ENCODE measurements at regions not wholly inside any gene's neighbourhood (a gene's known extent, or its start where the extent isn't known, plus 50 kb on each side); places are given as distances from the start of the nearest gene placed in this dataset.
"Not testable (repeated sequence)": the region's sequence is repeated elsewhere in the genome, so short reads cannot be mapped to it uniquely, and the experiment has no call there.

DNA sequence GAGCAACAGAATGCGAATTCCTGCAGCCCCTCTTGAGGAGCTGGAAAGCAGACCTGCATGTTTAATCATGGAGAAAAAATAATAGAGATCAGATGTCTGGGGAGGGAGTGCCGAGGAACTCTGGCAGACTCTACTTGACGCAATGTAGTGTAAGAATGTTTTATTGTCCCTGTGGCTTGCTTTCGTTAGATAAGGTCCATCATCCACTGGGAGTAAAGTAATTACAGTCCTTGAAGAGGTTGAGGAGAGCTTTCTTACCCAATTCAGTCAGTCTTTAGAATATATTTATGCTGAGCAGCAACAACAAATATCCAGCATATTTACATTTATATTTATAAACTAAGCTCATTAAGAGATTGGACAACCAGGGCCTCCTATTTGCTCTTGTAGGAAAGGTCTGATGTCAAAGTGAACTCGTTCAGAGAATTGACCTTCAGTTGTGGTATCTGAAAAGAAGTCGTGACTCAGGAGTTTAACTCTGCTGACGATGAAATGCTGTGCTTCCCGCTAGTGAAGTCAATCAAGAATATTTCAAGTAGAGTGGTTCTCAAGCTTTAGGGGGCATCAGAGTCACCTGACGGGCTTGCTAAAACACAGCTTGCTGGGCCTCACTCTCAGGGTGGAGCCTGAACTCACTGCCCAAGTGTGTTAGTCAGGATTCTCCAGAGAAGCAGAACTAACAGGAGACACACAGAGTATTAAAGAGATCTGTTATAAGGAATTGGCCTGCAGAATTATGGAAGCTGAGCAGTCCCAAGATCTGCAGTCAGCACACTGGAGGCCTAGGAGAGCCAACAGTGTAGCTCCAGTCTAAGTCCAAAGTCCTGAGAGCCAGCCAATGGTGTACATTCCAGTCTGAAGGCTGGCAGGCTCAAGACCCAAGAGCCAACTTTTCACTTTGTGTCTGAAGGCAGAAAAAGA is 139.3 kb upstream of the LMNTD1 start:
- Histone ChIP-seq H3K27me3 (ENCODE audit: control insufficient read depth, insufficient read depth, low read length) (no peaks in the 10 kb centered on the region), H3K36me3 (replicated peaks; ENCODE audit: control insufficient read depth, insufficient read depth, low read length) (no peaks in the 10 kb centered on the region), H3K4me3 (ENCODE audit: insufficient read depth, low read depth, low read length) (no peak overlapping the region)
- peak; percentile 17 for DNase-seq

DNA sequence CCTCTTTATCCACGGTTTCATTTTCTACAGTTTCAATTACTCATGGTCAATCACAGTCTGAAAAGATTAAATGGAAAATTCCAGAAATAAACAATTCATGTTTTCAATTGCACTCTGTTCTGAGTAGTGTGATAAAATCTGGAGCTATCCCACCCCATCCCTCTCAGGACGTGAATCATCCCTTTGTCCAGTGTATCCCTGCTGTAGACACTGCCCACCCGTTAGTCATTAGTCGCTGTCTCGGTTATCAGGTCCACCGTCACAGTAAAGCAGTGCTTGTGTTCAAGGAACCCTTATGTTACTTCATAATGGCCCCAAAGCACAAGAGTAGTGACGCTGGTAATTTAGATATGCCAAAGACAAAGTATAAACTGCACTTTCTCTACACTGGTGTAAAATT is 141.0 kb upstream of the LMNTD1 start:
- DNase-seq, result no peak
- Histone ChIP-seq H3K36me3 (replicated peaks; ENCODE audit: control insufficient read depth, insufficient read depth, low read length) (no peaks in the 10 kb centered on the region), H3K4me3 (ENCODE audit: insufficient read depth, low read depth, low read length) (no peak overlapping the region), H3K27me3 (ENCODE audit: control insufficient read depth, insufficient read depth, low read length) (no peaks in the 10 kb centered on the region)

DNA sequence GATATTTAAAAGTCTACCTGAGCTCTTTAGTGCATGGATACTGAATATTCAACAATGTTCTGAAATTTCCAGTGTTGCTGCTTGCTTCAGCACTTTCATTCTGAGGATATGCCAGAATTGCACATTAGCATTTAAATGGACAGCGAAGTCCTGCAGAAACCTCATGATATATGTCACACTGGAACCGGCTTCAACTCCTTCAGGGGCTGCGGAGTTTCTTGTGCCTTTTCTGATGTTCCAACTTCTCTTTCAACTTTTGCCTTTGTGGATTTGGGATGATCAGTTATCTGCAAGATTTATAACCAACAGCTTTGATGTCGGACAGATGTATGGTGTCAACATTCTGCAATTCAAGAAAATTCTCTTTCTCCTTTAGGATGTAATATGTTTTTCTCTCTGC is 142.5 kb upstream of the LMNTD1 start:
- DNase-seq, result no peak
- Histone ChIP-seq H3K4me3 (ENCODE audit: insufficient read depth, low read depth, low read length) (no peak overlapping the region), H3K27me3 (ENCODE audit: control insufficient read depth, insufficient read depth, low read length) (no peaks in the 10 kb centered on the region), H3K36me3 (replicated peaks; ENCODE audit: control insufficient read depth, insufficient read depth, low read length) (no peaks in the 10 kb centered on the region)

DNA sequence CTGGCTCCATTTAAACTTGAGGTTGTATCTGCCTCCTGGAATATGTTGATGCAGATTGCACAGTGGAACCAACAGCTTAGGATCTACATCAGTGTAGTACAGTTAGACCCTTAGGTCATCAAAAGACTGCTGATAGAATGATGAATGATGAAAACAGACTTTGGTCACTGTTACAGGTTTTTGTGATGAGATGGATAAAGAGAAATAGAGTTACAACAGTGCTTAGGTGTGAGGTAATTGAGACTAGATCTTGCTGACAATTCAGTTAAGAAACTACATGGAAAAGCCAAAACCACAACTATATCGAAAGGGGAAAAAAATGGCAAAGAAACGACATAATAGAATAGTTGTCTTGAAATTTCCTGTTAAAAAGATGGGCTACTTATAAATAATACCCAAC is 145.7 kb upstream of the LMNTD1 start:
- Histone ChIP-seq H3K4me3 (ENCODE audit: insufficient read depth, low read depth, low read length) (no peak overlapping the region), H3K27me3 (ENCODE audit: control insufficient read depth, insufficient read depth, low read length) (no peaks in the 10 kb centered on the region), H3K36me3 (replicated peaks; ENCODE audit: control insufficient read depth, insufficient read depth, low read length) (no peaks in the 10 kb centered on the region)
- DNase-seq, result no peak

DNA sequence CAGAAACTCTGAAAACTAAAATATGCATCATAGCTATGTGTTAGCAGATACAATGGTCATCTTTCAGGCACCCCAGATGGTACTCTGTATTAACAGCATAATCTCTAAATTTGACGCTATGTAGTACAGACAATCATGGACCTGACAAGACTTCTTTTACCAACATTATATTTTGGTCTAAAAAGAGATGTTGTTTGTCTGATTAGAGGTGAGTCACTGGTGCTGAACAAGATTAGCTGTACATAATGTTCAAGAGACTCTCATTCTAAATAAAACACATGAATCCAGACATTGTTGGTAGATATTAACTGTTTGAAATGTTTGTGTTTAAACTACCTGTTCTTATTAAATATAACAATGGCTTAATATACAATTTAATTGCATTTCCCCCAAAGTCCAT is 146.4 kb upstream of the LMNTD1 start:
- H3K36me3 ChIP-seq (replicated peaks; ENCODE audit: control insufficient read depth, insufficient read depth, low read length), result no peaks in the 10 kb centered on the region
- no peaks in the 10 kb centered on the region for H3K27me3 ChIP-seq (ENCODE audit: control insufficient read depth, insufficient read depth, low read length)
- DNase-seq, result no peak
- no peak overlapping the region for H3K4me3 ChIP-seq (ENCODE audit: insufficient read depth, low read depth, low read length)

DNA sequence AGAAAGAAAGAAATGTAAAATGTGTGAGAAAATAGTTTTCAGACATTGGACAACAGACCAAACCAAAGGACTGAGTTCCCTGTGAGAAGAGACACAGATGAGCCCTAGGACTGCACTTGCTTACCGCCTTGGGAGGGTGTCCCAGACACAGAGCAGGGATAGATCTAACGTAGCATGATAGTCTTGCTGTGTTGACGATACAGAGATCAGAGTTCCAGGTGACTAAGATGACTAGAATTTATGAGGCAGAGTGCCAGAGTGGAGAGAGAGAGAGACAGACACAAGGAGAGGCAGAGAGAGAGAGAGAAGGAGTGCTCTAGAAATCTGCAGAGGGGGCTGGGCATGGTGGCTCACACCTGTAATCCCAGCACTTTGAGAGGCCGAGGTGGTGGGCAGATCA is 148.2 kb upstream of the LMNTD1 start:
- no peak for DNase-seq
- no peak overlapping the region for H3K4me3 ChIP-seq (ENCODE audit: insufficient read depth, low read depth, low read length)
- no peaks in the 10 kb centered on the region for H3K27me3 ChIP-seq (ENCODE audit: control insufficient read depth, insufficient read depth, low read length)
- H3K36me3 ChIP-seq (replicated peaks; ENCODE audit: control insufficient read depth, insufficient read depth, low read length), result no peaks in the 10 kb centered on the region

DNA sequence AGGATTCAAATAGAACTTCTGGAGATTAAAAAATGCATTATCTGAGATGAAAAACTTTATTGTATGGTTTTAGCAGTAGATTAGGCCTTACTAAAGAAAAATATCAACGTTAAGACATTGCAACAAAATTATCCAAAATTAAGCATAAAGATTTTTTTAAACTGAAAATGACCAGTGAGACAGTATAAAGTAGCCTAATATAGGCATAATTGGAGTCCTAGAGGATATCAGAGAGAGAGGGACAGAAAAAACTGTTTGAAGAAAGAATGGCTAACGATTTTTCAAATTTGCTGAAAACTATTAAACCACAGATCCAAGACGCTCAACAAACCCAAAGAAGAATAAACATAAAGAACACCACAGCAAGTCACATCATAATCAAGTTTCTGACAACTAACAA is 149.5 kb upstream of the LMNTD1 start:
- H3K27me3 ChIP-seq (ENCODE audit: control insufficient read depth, insufficient read depth, low read length), result no peaks in the 10 kb centered on the region
- H3K36me3 ChIP-seq (replicated peaks; ENCODE audit: control insufficient read depth, insufficient read depth, low read length), result no peaks in the 10 kb centered on the region
- no peak overlapping the region for H3K4me3 ChIP-seq (ENCODE audit: insufficient read depth, low read depth, low read length)
- no peak for DNase-seq

DNA sequence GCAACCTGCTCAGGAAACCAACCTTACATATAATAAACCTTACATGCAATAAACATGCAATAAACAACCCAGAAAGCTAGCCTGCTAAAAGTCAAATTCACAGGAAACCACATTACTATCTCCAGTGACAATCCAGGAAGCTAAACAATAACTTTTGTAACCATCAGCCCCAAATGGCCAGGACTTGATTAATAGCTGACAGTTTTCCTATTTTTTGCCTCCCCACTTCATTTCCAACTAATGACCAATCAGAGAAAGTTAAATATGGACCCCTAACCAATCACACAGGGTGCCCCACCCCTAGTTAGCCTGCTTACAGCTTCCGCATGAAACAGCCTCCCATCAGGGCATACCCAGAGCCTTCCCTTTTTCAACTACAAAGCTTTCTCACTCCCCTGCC is 152.2 kb upstream of the LMNTD1 start:
- Histone ChIP-seq H3K4me3 (ENCODE audit: insufficient read depth, low read depth, low read length) (no peak overlapping the region), H3K27me3 (ENCODE audit: control insufficient read depth, insufficient read depth, low read length) (no peaks in the 10 kb centered on the region), H3K36me3 (replicated peaks; ENCODE audit: control insufficient read depth, insufficient read depth, low read length) (no peaks in the 10 kb centered on the region)
- no peak for DNase-seq

DNA sequence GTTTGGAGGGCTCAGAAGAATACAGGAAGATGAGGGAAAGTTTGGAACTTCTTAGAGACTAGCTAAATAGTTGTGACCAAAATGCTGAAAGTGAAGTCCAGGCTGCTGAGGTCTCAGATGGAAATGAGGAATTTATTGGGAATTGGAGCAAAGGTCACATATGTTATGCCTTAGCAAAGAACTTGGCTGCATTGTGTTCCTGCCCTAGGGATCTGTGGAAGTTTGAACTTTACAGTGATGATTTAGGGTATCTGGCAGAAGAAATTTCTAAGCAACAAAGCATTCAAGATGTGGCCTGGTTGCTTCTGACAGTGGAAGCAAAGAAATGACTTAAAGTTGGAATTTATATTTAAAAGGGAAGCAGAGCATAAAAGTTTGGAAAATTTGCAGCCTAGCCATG is 153.6 kb upstream of the LMNTD1 start:
- H3K36me3 ChIP-seq (replicated peaks; ENCODE audit: control insufficient read depth, insufficient read depth, low read length); H3K4me3 ChIP-seq (ENCODE audit: insufficient read depth, low read depth, low read length); H3K27me3 ChIP-seq (ENCODE audit: control insufficient read depth, insufficient read depth, low read length); DNase-seq: not testable (repeated sequence)

DNA sequence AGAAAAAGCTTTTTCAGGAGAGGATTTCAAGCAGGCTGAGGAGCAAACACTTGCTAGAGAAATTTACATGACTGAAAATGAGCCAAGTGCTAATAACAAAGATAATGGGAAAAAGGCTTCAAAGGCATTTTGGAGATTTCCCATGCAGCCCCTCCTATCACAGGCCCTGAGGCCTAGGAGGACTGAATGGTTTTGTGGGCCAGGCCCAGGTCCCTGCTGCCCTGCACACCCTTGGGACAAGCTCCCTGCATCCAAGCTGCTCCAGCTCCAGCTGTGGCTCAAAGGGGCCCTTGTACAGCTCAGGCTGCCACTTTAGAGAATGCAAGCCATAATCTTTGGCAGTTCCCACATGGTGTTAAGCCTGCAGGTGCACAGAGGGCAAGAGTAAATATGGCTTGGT is 154.0 kb upstream of the LMNTD1 start:
- no peak overlapping the region for H3K4me3 ChIP-seq (ENCODE audit: insufficient read depth, low read depth, low read length)
- no peaks in the 10 kb centered on the region for H3K27me3 ChIP-seq (ENCODE audit: control insufficient read depth, insufficient read depth, low read length)
- DNase-seq, result no peak

DNA sequence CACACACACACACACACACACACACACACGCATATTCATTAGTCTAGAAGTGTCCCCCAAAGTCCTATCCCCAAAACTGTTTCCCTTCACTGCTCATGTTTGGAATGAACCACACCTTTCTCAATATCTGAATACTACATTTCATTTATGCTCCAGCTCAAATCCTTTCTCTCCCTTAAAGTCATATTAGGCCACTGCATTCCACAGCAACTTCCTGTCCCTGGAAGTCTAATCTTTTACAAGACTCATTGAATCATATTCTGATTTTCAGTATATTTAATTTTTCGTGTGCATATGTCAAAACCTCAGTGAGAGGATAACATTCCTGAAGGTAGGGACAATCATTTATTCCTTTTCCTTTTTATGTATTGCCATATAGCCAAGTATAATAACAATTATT is 155.6 kb upstream of the LMNTD1 start:
- Histone ChIP-seq H3K36me3 (replicated peaks; ENCODE audit: control insufficient read depth, insufficient read depth, low read length) (no peaks in the 10 kb centered on the region), H3K27me3 (ENCODE audit: control insufficient read depth, insufficient read depth, low read length) (no peaks in the 10 kb centered on the region), H3K4me3 (ENCODE audit: insufficient read depth, low read depth, low read length) (no peak overlapping the region)
- DNase-seq, result no peak

More for the DNA sequence above, 154.0 kb upstream of the LMNTD1 start:
- no peaks in the 10 kb centered on the region for H3K36me3 ChIP-seq (replicated peaks; ENCODE audit: control insufficient read depth, insufficient read depth, low read length)

DNA sequence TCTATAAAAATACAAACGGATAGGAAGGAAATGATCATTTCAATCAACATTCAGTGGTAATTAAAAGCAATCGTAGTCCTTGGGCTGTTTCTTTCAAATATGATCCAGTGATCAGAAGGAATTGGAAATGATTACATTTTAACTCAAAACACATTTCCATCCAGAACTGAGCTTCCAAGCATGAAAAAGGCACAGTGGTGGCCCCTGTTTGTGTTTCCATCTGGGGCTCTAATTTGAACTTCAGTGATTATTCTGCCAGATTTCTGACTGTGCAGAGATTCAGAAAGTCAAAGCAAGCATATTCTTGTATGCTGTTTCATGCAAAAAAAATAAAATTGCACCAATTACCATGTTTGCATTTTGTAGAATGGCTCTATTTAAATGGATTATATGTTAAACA is 157.0 kb upstream of the LMNTD1 start:
- no peak overlapping the region for H3K4me3 ChIP-seq (ENCODE audit: insufficient read depth, low read depth, low read length)
- H3K36me3 ChIP-seq (replicated peaks; ENCODE audit: control insufficient read depth, insufficient read depth, low read length), result no peaks in the 10 kb centered on the region
- H3K27me3 ChIP-seq (ENCODE audit: control insufficient read depth, insufficient read depth, low read length), result no peaks in the 10 kb centered on the region
- no peak for DNase-seq

DNA sequence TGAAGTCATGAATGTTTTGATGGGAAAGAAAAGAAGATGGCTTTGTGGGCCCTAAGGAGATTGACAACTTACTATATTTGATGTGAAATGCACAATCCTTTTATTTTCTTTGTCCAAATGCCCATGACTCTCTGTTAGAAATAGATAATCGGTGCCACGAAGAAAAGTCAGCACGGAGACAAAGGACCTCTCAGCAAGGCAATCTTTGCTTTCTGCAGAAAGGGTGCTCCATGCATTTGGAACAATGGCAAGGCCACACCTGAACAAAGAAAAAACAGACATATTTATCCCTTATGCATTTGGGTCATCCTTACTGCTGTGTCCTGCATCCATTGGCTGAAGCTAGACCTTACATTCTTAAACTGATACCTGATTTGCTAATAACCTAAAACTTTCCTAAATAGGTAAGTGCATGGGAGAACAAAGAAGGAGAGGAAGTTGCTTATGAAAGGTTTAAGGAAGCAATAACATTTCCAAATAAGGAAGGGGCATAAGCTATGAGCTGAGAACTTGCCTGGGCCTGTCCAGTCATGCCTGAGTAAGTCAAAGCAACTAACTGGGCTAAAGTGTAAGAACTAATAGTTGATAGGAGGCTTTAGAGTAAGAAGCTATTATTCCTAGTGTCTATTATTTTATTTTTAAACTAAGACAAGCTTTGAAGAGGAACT is 158.0 kb upstream of the LMNTD1 start:
- not testable (repeated sequence) for H3K36me3 ChIP-seq (replicated peaks; ENCODE audit: control insufficient read depth, insufficient read depth, low read length); H3K4me3 ChIP-seq (ENCODE audit: insufficient read depth, low read depth, low read length); H3K27me3 ChIP-seq (ENCODE audit: control insufficient read depth, insufficient read depth, low read length); DNase-seq

DNA sequence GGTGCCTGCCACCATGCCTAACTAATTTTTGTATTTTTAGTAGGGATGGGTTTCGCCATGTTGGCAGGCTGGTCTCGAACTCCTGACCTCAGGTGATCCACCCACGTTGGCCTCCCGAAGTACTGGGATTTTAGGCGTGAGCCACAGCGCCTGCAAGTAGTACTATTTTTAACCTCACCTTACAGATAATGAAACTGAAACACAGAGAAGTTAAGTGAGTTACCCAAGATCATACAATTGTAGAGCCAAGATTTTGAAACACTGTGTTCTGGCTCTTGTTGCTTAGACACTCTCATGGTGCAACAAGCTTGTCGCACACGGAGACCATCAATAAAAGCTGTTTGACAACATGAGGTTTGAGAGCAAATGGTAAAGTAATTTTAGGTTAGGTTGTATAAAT is 159.1 kb upstream of the LMNTD1 start:
- H3K27me3 ChIP-seq (ENCODE audit: control insufficient read depth, insufficient read depth, low read length), result no peaks in the 10 kb centered on the region
- H3K36me3 ChIP-seq (replicated peaks; ENCODE audit: control insufficient read depth, insufficient read depth, low read length), result no peaks in the 10 kb centered on the region
- no peak overlapping the region for H3K4me3 ChIP-seq (ENCODE audit: insufficient read depth, low read depth, low read length)
- no peak for DNase-seq

DNA sequence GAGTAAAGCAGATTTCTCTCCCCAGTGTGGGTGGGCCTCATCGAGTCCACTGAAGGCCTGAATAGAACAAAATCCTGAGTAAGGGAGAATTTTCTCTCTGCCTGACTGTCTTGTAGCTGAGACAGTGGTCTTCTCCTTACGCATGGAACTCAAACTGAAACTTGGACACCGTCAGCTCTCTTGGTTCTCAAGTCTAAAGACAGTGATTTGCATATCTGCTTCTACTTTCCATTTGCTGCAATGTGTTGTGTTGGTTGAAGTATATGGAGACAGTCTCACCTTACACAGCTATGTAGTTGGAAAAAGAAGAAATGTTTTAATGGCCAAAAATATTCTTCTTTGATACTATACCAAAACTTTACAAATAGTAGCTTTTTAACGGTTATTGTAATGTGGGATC is 160.2 kb upstream of the LMNTD1 start:
- H3K4me3 ChIP-seq (ENCODE audit: insufficient read depth, low read depth, low read length), result no peak overlapping the region
- no peaks in the 10 kb centered on the region for H3K36me3 ChIP-seq (replicated peaks; ENCODE audit: control insufficient read depth, insufficient read depth, low read length)
- DNase-seq, result no peak
- no peaks in the 10 kb centered on the region for H3K27me3 ChIP-seq (ENCODE audit: control insufficient read depth, insufficient read depth, low read length)

All from H7 (cell line).